ENCODE measurements at regions not wholly inside any gene's neighbourhood (a gene's known extent, or its start where the extent isn't known, plus 50 kb on each side); places are given as distances from the start of the nearest gene placed in this dataset.

- Histone ChIP-seq H3K27me3 (ENCODE audit: control insufficient read depth, insufficient read depth, low read length) (no peaks in the 10 kb centered on the region), H3K4me1 (ENCODE audit: control insufficient read depth, insufficient read depth, low read length) (no peaks in the 10 kb centered on the region), H3K36me3 (ENCODE audit: control insufficient read depth, insufficient read depth, low read length) (no peaks in the 10 kb centered on the region), H3K27ac (ENCODE audit: low read length) (no peak overlapping the region), H3K4me3 (ENCODE audit: low read length) (no peak overlapping the region), H3K9me3 (ENCODE audit: control insufficient read depth, low read depth, low read length) (no peaks in the 10 kb centered on the region)
- DNase-seq, result no peak
- WGBS (ENCODE audit: insufficient coverage, low lambda C conversion rate), result no CpG with 5 or more reads among the region's 11 CpGs
These were observed 105.2 kb upstream of the SOX1 start for GRCh38 chr13:111961651-111962192.

- Histone ChIP-seq H3K4me3 (ENCODE audit: low read length) (no peak overlapping the region), H3K4me1 (ENCODE audit: control insufficient read depth, insufficient read depth, low read length) (no peaks in the 10 kb centered on the region), H3K27me3 (ENCODE audit: control insufficient read depth, insufficient read depth, low read length) (no peaks in the 10 kb centered on the region), H3K27ac (ENCODE audit: low read length) (no peak overlapping the region), H3K9me3 (ENCODE audit: control insufficient read depth, low read depth, low read length) (no peaks in the 10 kb centered on the region), H3K36me3 (ENCODE audit: control insufficient read depth, insufficient read depth, low read length) (no peaks in the 10 kb centered on the region)
- no CpG with 5 or more reads among the region's 17 CpGs for WGBS (ENCODE audit: insufficient coverage, low lambda C conversion rate)
- DNase-seq, result no peak
These were observed 104.5 kb upstream of the SOX1 start for GRCh38 chr13:111962431-111962891.

DNA sequence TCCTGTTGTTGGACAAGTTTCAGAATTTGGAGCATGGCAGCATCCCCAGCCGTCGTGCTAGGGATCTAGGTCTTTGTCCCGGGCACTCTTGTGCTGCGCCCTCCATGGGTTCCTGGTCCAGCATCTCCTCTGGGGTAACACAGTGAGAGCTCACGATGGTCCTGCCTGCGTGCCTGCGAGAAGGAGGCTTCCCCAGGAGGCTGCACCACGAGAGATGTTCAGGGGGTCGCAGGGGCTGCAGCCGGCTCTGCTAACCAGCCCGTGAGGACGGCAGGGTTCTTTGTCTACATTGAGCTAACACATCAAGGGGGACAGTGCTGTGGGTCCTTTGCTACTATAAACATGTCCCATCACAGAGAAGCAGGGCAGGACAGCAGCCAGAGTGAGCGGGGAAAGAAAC lies 103.9 kb upstream of the SOX1 start:
- H3K4me1 ChIP-seq (ENCODE audit: control insufficient read depth, insufficient read depth, low read length), result no peaks in the 10 kb centered on the region
- H3K27ac ChIP-seq (ENCODE audit: low read length), result no peak overlapping the region
- DNase-seq, result no peak
- no peaks in the 10 kb centered on the region for H3K27me3 ChIP-seq (ENCODE audit: control insufficient read depth, insufficient read depth, low read length)
- no CpG with 5 or more reads among the region's 13 CpGs for WGBS (ENCODE audit: insufficient coverage, low lambda C conversion rate)
- no peaks in the 10 kb centered on the region for H3K36me3 ChIP-seq (ENCODE audit: control insufficient read depth, insufficient read depth, low read length)
- no peaks in the 10 kb centered on the region for H3K9me3 ChIP-seq (ENCODE audit: control insufficient read depth, low read depth, low read length)
- H3K4me3 ChIP-seq (ENCODE audit: low read length), result no peak overlapping the region

GRCh38 chr13:111964411-111965035 lies 102.4 kb upstream of the SOX1 start:
- Histone ChIP-seq H3K9me3 (ENCODE audit: control insufficient read depth, low read depth, low read length) (no peaks in the 10 kb centered on the region), H3K4me1 (ENCODE audit: control insufficient read depth, insufficient read depth, low read length) (no peaks in the 10 kb centered on the region), H3K27ac (ENCODE audit: low read length) (no peak overlapping the region), H3K36me3 (ENCODE audit: control insufficient read depth, insufficient read depth, low read length) (no peaks in the 10 kb centered on the region), H3K4me3 (ENCODE audit: low read length) (no peak overlapping the region), H3K27me3 (ENCODE audit: control insufficient read depth, insufficient read depth, low read length) (no peaks in the 10 kb centered on the region)
- no peak for DNase-seq
- WGBS (ENCODE audit: insufficient coverage, low lambda C conversion rate), result no CpG with 5 or more reads among the region's 28 CpGs

- Histone ChIP-seq H3K4me3 (ENCODE audit: low read length) (no peak overlapping the region), H3K9me3 (ENCODE audit: control insufficient read depth, low read depth, low read length) (no peaks in the 10 kb centered on the region), H3K36me3 (ENCODE audit: control insufficient read depth, insufficient read depth, low read length) (no peaks in the 10 kb centered on the region), H3K4me1 (ENCODE audit: control insufficient read depth, insufficient read depth, low read length) (no peaks in the 10 kb centered on the region), H3K27ac (ENCODE audit: low read length) (no peak overlapping the region), H3K27me3 (ENCODE audit: control insufficient read depth, insufficient read depth, low read length) (no peaks in the 10 kb centered on the region)
- no peak for DNase-seq
- 80% methylated on average over 1 of the region's 24 CpGs for WGBS (ENCODE audit: insufficient coverage, low lambda C conversion rate)
These were observed 101.3 kb upstream of the SOX1 start for GRCh38 chr13:111965466-111966214.

DNA sequence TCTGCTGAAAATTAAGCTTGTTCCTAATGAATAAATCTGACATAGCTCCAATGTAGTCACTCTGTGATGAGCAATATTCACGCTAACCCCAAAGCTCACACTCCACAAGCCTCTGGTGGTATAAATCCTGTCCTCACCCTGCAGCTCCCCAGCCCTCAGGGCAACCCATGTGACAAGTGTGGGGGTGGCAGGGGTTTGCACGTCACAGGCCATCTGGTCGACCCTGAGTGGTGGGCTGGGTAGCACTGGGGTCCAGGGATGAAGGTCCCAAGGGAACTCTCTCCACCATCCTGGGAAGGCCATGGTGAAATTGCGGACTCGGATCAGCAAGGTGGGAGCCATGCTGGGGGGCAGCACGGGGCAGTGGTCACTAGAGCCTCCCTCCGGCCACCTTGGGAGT lies 100.0 kb upstream of the SOX1 start:
- Histone ChIP-seq H3K27ac (ENCODE audit: low read length) (no peak overlapping the region), H3K4me3 (ENCODE audit: low read length) (no peak overlapping the region), H3K9me3 (ENCODE audit: control insufficient read depth, low read depth, low read length) (no peaks in the 10 kb centered on the region), H3K36me3 (ENCODE audit: control insufficient read depth, insufficient read depth, low read length) (no peaks in the 10 kb centered on the region), H3K4me1 (ENCODE audit: control insufficient read depth, insufficient read depth, low read length) (no peaks in the 10 kb centered on the region), H3K27me3 (ENCODE audit: control insufficient read depth, insufficient read depth, low read length) (peaks cover 7% of the 10 kb centered on the region)
- WGBS (ENCODE audit: insufficient coverage, low lambda C conversion rate), result no CpG with 5 or more reads among the region's 7 CpGs
- no peak for DNase-seq

DNA sequence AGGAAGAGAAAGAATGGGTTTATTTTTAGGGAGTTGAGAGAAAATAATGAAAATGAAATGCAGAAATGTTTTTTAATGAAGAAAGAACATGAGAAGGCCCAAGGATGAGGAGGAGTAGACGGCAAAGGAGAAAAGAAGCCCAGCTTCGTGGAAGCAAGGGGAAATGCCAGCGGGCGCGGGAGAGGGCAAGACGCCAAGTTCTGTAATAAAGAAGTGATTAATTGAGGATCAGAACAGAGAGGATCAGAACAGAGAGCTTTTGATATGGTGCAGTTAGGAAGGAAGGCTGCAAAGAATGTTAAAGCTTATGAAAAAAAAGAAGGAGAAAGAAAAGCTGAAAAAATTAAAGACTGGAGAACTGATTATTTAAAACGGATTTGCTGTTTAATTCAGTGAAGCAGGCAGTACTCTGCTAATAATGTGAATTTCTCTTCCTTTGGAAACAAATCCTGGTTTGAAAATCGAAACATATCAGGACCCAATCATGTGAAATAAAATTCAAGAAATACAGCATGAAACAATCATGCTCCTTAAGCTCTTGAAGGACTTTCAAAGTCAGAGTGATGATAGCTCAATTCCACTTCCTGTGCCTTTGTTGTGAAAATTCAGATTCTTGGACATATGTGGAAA lies 99.3 kb upstream of the SOX1 start:
- Histone ChIP-seq H3K36me3 (ENCODE audit: control insufficient read depth, insufficient read depth, low read length) (no peaks in the 10 kb centered on the region), H3K27me3 (ENCODE audit: control insufficient read depth, insufficient read depth, low read length) (peaks cover 14% of the 10 kb centered on the region), H3K4me1 (ENCODE audit: control insufficient read depth, insufficient read depth, low read length) (no peaks in the 10 kb centered on the region), H3K4me3 (ENCODE audit: low read length) (no peak overlapping the region), H3K27ac (ENCODE audit: low read length) (no peak overlapping the region), H3K9me3 (ENCODE audit: control insufficient read depth, low read depth, low read length) (no peaks in the 10 kb centered on the region)
- DNase-seq, result no peak
- WGBS (ENCODE audit: insufficient coverage, low lambda C conversion rate), result 90% methylated on average over 7 of the region's 8 CpGs

DNA sequence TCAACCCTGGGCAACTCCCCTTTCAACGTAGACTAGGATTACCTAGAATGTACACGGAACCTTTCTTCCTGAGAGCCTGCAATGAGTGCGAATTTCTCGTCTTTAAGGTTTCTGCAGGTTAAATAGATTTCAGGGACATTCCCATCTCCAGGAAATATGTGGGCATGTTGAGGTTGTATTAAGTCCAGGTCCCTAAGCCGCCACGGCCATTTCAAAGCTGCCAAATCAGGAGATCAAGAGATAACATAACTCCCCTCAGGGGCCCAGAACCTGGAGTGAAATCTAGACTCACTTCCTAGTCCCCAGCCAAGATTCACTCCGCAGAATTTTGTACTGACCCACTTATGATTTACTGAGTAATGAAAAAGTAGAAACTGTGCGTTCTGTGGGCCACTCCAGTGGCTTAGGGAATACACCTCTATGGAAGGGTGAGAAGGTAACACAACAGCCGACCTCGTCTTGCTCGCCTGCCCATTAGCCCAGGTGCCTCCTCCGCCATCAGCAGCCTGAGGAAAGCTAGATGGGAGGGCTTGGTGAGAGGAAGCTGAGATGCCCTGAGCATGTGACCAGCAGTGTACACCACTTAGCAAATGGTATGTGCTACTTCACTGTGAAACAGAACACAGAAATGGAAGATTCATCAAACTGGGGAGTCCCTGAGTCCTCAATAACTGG lies 98.5 kb upstream of the SOX1 start:
- Histone ChIP-seq H3K9me3 (ENCODE audit: control insufficient read depth, low read depth, low read length) (no peaks in the 10 kb centered on the region), H3K27ac (ENCODE audit: low read length) (no peak overlapping the region), H3K4me1 (ENCODE audit: control insufficient read depth, insufficient read depth, low read length) (no peaks in the 10 kb centered on the region), H3K36me3 (ENCODE audit: control insufficient read depth, insufficient read depth, low read length) (no peaks in the 10 kb centered on the region), H3K27me3 (ENCODE audit: control insufficient read depth, insufficient read depth, low read length) (peaks cover 20% of the 10 kb centered on the region), H3K4me3 (ENCODE audit: low read length) (no peak overlapping the region)
- 60% methylated on average over 1 of the region's 12 CpGs for WGBS (ENCODE audit: insufficient coverage, low lambda C conversion rate)
- no peak for DNase-seq

- no peak overlapping the region for H3K4me3 ChIP-seq (ENCODE audit: low read length)
- no peak for DNase-seq
- H3K27ac ChIP-seq (ENCODE audit: low read length), result no peak overlapping the region
- WGBS (ENCODE audit: insufficient coverage, low lambda C conversion rate), result no CpG with 5 or more reads among the region's 9 CpGs
- no peaks in the 10 kb centered on the region for H3K4me1 ChIP-seq (ENCODE audit: control insufficient read depth, insufficient read depth, low read length)
- no peaks in the 10 kb centered on the region for H3K9me3 ChIP-seq (ENCODE audit: control insufficient read depth, low read depth, low read length)
- H3K27me3 ChIP-seq (ENCODE audit: control insufficient read depth, insufficient read depth, low read length), result peaks cover 28% of the 10 kb centered on the region
- no peaks in the 10 kb centered on the region for H3K36me3 ChIP-seq (ENCODE audit: control insufficient read depth, insufficient read depth, low read length)
These were observed 97.3 kb upstream of the SOX1 start for GRCh38 chr13:111969551-111970135.
